ENCODE measurements at regions not wholly inside any gene's neighbourhood (a gene's known extent, or its start where the extent isn't known, plus 50 kb on each side); places are given as distances from the start of the nearest gene placed in this dataset.

DNA sequence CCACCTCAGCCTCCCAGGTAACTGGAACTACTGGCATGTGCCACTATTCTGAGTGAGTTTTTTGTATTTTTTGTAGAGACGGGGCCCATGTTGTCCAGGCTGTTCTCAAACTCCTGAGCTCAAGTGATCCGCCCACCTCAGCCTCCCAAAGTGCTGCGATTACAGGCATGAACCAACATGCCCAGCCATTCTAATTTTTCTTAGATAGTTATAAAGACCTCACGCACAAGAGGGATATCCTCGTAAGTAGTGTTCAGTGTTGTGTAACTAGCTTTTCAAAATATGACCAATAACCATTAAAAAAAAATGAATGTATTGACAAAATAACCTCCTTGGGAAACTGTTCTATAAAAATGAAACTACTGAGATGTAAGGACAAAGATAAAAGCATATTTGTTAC, 90.5 kb upstream of the FERD3L start:
- H3K36me3 ChIP-seq: no peaks in the 10 kb centered on the region
- no peak for DNase-seq
- TF ChIP-seq, protein P1, sequence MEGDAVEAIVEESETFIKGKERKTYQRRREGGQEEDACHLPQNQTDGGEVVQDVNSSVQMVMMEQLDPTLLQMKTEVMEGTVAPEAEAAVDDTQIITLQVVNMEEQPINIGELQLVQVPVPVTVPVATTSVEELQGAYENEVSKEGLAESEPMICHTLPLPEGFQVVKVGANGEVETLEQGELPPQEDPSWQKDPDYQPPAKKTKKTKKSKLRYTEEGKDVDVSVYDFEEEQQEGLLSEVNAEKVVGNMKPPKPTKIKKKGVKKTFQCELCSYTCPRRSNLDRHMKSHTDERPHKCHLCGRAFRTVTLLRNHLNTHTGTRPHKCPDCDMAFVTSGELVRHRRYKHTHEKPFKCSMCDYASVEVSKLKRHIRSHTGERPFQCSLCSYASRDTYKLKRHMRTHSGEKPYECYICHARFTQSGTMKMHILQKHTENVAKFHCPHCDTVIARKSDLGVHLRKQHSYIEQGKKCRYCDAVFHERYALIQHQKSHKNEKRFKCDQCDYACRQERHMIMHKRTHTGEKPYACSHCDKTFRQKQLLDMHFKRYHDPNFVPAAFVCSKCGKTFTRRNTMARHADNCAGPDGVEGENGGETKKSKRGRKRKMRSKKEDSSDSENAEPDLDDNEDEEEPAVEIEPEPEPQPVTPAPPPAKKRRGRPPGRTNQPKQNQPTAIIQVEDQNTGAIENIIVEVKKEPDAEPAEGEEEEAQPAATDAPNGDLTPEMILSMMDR (IDR thresholded peaks at IDR 0.05): no peak
- no peak for TF ChIP-seq POLR2A (IDR thresholded peaks at IDR 0.05)
- H3K4me1 ChIP-seq: no peaks in the 10 kb centered on the region
- no peaks in the 10 kb centered on the region for H3K9me3 ChIP-seq
- H3K4me3 ChIP-seq: no peak overlapping the region
- no peak overlapping the region for H3K27ac ChIP-seq
- H3K27me3 ChIP-seq: no peaks in the 10 kb centered on the region

- TF ChIP-seq, protein P1 (IDR thresholded peaks at IDR 0.05): no peak
- no peak for TF ChIP-seq POLR2A (IDR thresholded peaks at IDR 0.05)
- H3K4me1 ChIP-seq: no peaks in the 10 kb centered on the region
- H3K27me3 ChIP-seq: no peaks in the 10 kb centered on the region
- peaks cover 0 to 5% (median 1%) of the 10 kb centered on the region in 4 donors for H3K9me3 ChIP-seq
- no peak overlapping the region for H3K4me3 ChIP-seq
- no peaks in the 10 kb centered on the region for H3K36me3 ChIP-seq
- DNase-seq: no peak
- no peak overlapping the region for H3K27ac ChIP-seq
Observed at GRCh38 chr7:19224951-19225350, 79.7 kb upstream of the FERD3L start.

DNA sequence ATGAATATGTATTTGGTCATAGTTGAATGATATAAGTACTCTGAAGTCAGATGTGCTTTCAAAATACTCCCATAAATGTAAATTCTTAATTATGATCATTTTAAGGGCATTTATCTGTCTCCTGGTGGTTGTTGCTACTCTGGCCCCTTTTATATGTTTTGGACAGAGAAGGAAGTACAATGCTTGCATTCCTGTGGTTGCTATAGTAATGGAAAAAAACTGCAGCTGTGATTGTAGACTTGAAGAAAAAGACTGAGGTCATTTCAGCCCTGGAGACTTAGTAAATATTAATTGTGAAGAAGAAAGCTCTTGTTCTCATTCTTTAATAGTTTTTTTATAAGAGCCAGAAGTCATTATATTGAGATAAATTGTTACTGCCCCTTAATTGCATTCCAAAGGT, 70.2 kb upstream of the FERD3L start:
- DNase-seq: no peak
- Histone ChIP-seq H3K36me3 (no peaks in the 10 kb centered on the region), H3K4me3 (no peak overlapping the region), H3K4me1 (no peaks in the 10 kb centered on the region), H3K27ac (no peak overlapping the region), H3K27me3 (no peaks in the 10 kb centered on the region), H3K9me3 (no peaks in the 10 kb centered on the region)
- no peak for TF ChIP-seq POLR2A (IDR thresholded peaks at IDR 0.05)
- TF ChIP-seq, protein P1 (IDR thresholded peaks at IDR 0.05): no peak

DNA sequence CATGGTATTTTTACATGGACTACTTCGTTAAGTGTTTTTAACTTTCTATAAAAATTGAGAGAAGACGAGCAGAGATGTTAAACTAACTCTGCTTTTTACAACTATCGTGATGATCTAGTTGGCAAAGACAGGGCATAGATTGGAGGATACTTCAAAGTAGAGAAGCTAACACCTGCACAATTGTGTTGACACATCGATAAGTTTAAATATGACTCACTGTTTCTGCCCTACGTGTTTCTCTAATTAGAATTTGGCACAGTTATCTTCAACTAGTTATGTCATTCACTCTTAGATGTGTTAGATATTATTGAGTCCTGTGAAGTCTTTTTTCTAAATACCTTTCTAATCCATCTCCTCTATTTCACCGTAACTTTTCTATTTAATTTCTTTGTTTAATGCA, 68.5 kb upstream of the FERD3L start:
- Histone ChIP-seq H3K4me1 (no peaks in the 10 kb centered on the region), H3K27me3 (no peaks in the 10 kb centered on the region), H3K36me3 (no peaks in the 10 kb centered on the region), H3K27ac (no peak overlapping the region), H3K4me3 (no peak overlapping the region), H3K9me3 (no peaks in the 10 kb centered on the region)
- TF ChIP-seq, protein P1 (IDR thresholded peaks at IDR 0.05): no peak
- no peak for TF ChIP-seq POLR2A (IDR thresholded peaks at IDR 0.05)
- no peak for DNase-seq

DNA sequence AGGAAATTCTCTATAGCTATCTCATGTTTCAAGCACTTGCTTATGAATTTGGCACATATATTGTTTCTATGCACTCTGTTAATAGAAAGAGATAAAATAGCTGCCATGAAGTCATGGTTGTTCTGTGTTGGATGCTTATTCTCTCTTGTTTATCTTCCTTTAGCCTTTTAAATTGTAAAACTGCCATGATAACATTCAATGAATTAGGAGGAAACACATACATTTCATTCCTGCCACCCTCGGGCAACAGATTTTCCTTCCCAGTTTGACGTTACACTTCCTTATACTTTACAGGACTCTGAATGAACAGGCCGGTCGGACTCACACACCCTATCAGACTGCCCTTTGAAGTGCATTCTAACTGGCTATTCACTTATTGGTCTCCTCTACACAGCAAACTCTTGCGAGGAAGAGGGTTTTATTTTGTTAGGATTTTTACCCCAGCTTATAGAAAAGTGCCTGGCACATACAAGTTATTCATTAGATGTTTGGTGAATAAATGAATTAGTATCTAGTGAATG, 65.7 kb upstream of the FERD3L start:
- Histone ChIP-seq H3K36me3 (no peaks in the 10 kb centered on the region), H3K4me3 (no peak overlapping the region), H3K27ac (no peak overlapping the region), H3K4me1 (no peaks in the 10 kb centered on the region), H3K9me3 (no peaks in the 10 kb centered on the region), H3K27me3 (no peaks in the 10 kb centered on the region)
- TF ChIP-seq, protein P1 (IDR thresholded peaks at IDR 0.05): no peak
- no peak for TF ChIP-seq POLR2A (IDR thresholded peaks at IDR 0.05)
- no peak for DNase-seq

- Histone ChIP-seq H3K36me3 (no peaks in the 10 kb centered on the region), H3K27ac (no peak overlapping the region), H3K4me1 (no peaks in the 10 kb centered on the region), H3K9me3 (no peaks in the 10 kb centered on the region), H3K27me3 (no peaks in the 10 kb centered on the region), H3K4me3 (no peak overlapping the region)
- TF ChIP-seq POLR2A (IDR thresholded peaks at IDR 0.05): no peak
- TF ChIP-seq, protein P1 (IDR thresholded peaks at IDR 0.05): no peak
- no peak for DNase-seq
Observed at GRCh38 chr7:19209166-19209696, 64.0 kb upstream of the FERD3L start.

All from Peyer's patch (tissue), 4 donors.